Cardiac septum (tissue), 1 donor: ENCODE measurements at regions not wholly inside any gene's neighbourhood (a gene's known extent, or its start where the extent isn't known, plus 50 kb on each side); places are given as distances from the start of the nearest gene placed in this dataset.
"Not testable (repeated sequence)": the region's sequence is repeated elsewhere in the genome, so short reads cannot be mapped to it uniquely, and the experiment has no call there.

ENCODE experiments used
- DNase-seq: peaks from one replicate; pipeline ENCODE4 v3.0.0-alpha.2; 2020; ENCODE audit warnings: low spot score
- intact Hi-C: fragments of 100-400 bp; cut with DNase I; formaldehyde crosslinking; loops from one replicate; pipeline ENCODE4 v1.14.0; 2022
- donor health status: DM: no; HTN: no; CAD: no.

DNA sequence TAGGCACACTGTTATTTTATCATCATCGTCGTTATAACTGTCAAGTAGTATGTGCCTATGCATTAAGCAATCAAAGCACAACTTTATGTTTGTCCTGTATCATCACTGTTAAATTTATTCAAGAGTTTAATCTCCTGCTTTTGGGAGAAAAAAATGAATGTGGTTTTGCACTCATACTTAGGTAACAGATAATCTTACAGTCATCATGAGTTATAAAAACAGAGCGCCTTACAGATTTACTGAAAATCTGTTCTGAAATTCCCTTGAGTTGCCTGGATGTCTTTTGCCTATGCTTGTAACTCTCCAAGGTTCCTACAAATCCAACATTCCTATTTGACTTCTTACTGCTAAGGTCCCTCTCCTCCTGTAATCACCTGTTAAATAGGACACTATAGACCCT lies 307.3 kb downstream of the ZIC4 start:
- no peak for DNase-seq
- intact Hi-C loops = no loop called here

DNA sequence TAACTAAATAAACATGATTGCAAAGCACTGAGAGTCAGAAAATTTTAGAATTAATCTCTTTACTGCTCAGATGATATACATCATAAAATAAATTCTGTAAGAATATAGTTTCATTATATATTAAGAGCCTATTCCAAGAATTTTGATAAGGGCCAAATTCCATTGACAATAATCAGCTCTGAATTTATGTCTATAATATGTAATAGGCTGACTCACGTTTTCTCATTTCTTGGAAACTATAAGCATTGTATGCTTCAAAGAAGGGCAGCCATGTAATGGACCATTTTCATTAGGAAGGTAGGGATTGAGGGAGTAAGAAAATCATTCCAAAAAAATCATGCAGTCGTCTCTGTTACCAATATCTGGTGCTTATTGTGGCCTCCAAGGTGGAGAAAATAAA lies 315.9 kb downstream of the ZIC4 start:
- DNase-seq = no peak
- intact Hi-C loops = no loop called here

- intact Hi-C loops = no loop called here
- no peak for DNase-seq
Observed at GRCh38 chr3:147089286-147089685, 317.1 kb downstream of the ZIC4 start.

GRCh38 chr3:147059500-147059899 lies 346.8 kb downstream of the ZIC4 start:
- DNase-seq, intact Hi-C loops: not testable (repeated sequence)

DNA sequence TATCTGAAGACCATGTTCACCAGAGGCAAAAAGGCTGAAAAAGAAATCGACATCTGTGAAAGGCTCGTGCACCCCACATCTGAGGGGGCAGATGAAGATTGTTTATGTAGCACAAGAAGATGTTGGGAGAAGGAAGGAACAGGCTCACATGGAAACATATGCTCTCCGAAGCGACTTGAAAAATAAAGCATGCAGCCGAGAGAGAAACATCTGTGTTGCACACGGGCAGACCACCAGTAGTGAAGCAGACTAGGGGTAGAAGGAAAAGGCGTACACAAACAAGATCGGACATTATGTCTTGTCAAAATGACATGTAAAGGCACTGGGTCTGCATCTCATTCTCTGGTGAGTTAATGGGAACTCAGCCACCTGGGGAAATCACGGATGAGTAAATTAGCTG lies 356.5 kb downstream of the ZIC4 start:
- intact Hi-C loops = no loop called here
- no peak for DNase-seq

GRCh38 chr3:147049305-147049704 lies 357.0 kb downstream of the ZIC4 start:
- no peak for DNase-seq
- intact Hi-C loops = no loop called here

DNA sequence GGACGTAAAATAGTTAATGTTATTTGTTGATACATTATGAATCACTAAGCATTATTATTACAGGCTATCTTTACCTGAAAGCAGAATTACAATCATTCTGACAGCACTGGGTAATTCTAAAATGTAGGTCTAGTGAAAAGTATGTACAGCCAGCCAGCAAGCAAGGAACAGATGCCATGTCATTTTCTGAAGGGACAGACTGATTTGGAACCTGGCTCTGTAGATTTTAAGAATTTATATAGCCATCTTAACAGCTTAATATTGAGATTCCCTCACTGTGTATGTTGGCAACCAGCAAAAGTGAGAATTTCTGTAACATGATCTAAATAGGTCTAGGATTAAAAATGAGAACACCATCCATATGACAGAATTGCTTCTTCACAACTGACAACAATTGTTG lies 359.4 kb downstream of the ZIC4 start:
- no peak for DNase-seq
- intact Hi-C loops = no loop called here

DNA sequence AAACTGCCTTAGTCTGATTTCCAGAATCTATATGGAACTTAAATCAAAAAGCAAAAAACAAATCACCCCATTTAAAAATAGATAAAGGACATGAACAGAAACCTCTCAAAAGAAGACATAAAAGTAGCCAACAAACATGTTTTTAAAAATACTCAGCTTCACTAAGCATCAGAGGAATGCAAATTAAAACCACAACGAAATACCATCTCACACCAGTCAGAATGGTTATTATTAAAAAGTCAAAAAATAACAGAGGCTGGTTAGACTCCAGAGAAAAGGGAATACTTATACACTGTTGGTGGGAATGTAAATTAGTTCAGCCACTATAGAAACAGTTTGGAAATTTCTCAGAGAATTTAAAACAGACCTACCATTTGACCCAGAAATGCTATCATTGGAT lies 367.9 kb downstream of the ZIC4 start:
- intact Hi-C loops = no loop called here
- no peak for DNase-seq

DNA sequence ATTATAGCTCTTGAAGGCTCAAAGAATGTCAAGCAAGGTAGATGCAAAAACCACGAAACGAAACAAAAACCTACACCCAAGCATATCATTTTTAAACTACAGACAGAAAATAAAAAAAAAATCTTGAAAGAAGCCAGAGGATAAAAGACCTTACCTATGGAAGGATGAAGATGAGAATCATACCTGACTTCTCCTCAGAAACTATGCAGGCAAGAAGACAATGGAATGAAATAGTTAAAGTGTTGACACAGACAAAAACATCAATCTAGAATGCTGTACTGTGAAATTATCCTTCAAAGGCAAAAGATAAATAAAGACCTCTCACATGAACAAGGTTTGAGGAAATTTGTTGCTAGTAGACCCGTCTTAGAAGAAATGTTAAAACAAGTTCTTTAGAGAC lies 372.0 kb downstream of the ZIC4 start:
- no peak for DNase-seq
- intact Hi-C loops = no loop called here

- intact Hi-C loops = no loop called here
- no peak for DNase-seq
Observed at GRCh38 chr3:147030274-147030673, 376.1 kb downstream of the ZIC4 start.

- intact Hi-C loops = no loop called here
- DNase-seq = no peak
Observed at GRCh38 chr3:147015334-147015733, 391.0 kb downstream of the ZIC4 start.

- no peak for DNase-seq
- intact Hi-C loops = no loop called here
Observed at GRCh38 chr3:147008886-147009285, 397.5 kb downstream of the ZIC4 start.

- no peak for DNase-seq
- intact Hi-C loops = no loop called here
Observed at GRCh38 chr3:147008458-147008857, 397.9 kb downstream of the ZIC4 start.

GRCh38 chr3:147007736-147008245 lies 398.6 kb downstream of the ZIC4 start:
- DNase-seq = no peak
- intact Hi-C loops = no loop called here

DNA sequence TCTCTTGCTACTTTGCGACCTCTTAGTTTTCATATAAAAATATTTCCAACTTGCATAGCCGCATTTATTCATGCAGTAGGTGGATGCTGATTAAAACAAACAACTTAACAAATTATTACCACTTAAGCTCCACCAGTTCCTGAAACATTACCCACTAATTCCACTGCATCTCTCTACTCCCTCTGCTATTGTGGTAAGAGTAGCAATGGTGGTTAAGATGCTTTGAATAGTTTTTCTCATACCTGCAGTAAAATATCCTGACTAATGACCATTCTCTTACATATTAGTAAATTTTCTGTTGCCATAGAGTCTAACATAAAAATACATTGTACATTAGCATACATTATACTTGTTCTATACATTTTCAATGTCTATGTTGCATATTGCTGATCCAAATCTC lies 397.6 kb upstream of the PLSCR5 start:
- DNase-seq = no peak
- intact Hi-C loops = no loop called here

DNA sequence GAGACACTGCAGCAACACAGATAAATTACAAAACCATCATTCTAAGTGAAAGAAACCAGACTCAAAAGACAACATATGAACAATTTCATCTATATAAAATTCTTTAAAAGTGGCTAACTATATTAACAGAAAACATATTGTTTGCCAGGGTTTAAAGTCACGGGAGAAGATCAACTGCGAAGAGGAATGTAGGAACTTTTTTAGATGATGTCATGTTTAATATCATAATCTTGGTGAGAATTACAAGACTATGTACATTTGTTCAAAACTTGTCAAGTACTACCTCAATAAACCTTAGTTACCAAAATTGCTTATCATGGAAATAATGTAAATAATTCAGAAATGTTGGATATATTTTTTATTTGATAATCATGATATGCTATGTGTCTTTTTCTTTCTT lies 395.1 kb upstream of the PLSCR5 start:
- no peak for DNase-seq
- intact Hi-C loops = no loop called here

- DNase-seq = no peak
- intact Hi-C loops = no loop called here
Observed at GRCh38 chr3:146991907-146992306, 386.8 kb upstream of the PLSCR5 start.

- intact Hi-C loops = no loop called here
- DNase-seq = no peak
Observed at GRCh38 chr3:146975476-146975875, 370.3 kb upstream of the PLSCR5 start.

DNA sequence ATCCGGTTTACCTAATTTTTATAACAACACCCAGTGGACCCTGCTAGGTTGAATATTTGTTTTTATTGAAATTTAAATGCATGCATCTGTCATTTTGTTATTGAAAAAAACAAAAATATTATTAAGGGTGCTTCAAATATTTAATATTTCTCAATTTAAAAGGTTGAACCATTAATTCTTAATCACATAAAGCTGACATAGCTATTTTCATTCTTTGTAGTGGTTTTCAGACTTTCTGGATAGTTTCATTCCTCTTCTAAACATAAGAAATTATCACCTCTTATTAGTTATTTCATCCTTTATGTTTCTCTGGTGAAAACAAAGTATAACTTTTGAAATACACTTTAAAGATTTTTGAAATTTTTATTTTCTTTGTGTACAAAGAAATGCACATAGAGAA lies 369.9 kb upstream of the PLSCR5 start:
- intact Hi-C loops = no loop called here
- no peak for DNase-seq

DNA sequence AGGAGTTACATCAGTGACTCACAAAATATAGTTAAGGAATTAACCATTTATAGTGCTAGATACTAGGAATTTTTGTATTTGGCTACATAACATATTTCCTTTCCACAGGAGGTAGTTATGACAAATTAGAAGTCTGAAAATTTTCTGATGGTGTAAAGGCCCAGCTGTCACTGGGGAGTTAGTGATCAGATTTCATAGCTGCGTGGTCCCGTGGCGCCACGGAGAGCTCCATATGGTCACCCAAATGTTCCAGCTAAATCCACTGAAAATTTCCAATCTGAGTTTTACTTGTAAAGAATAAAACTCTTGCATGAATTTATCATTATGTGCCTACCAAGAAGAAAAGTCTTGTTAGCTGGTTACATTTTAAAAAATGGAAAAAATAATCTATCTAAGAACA lies 368.9 kb upstream of the PLSCR5 start:
- DNase-seq = no peak
- intact Hi-C loops = no loop called here

- intact Hi-C loops = no loop called here
- no peak for DNase-seq
Observed at GRCh38 chr3:146972726-146973125, 367.6 kb upstream of the PLSCR5 start.

- no peak for DNase-seq
- intact Hi-C loops = no loop called here
Observed at GRCh38 chr3:146970236-146970635, 365.1 kb upstream of the PLSCR5 start.

GRCh38 chr3:146969356-146969755 lies 364.2 kb upstream of the PLSCR5 start:
- DNase-seq = no peak
- intact Hi-C loops = no loop called here
